Heart right ventricle (tissue), 16 donors: ENCODE measurements at regions not wholly inside any gene's neighbourhood (a gene's known extent, or its start where the extent isn't known, plus 50 kb on each side); places are given as distances from the start of the nearest gene placed in this dataset.

Experiments
- ATAC-seq, 8 donors: fragments of 200-7000 bp; cut with Tn5 transposase; one replicate each; pipeline ENCODE4 v1.9.1; 2020; ENCODE audit warnings: mild to moderate bottlenecking in 8 of 8, moderate library complexity in 8 of 8, moderate number of reproducible peaks in 1 of 8
- DNase-seq, 2 donors: peaks; one replicate each; pipeline ENCODE4 v3.0.0-alpha.2; 2020
- H3K27ac ChIP-seq, 10 donors: fragments of 200-600 bp; sonication (generic) in 2 of 10; one replicate each; pipeline versions ENCODE4 v1.5.0 to v1.8.0; 2020 to 2022; ENCODE audit warnings: mild to moderate bottlenecking in 3 of 10
- H3K27me3 ChIP-seq, 7 donors: fragments of 200-600 bp; one replicate each; pipeline ENCODE4 v1.8.0; 2021 to 2022; ENCODE audit warnings: mild to moderate bottlenecking in 2 of 7
- H3K36me3 ChIP-seq, 9 donors: fragments of 200-600 bp; sonication (generic) in 1 of 9; one replicate each; pipeline versions ENCODE4 v1.5.0 to v1.8.0; 2020 to 2022; ENCODE audit warnings: mild to moderate bottlenecking in 2 of 9
- H3K4me1 ChIP-seq, 9 donors: fragments of 200-600 bp; sonication (generic) in 1 of 9; one replicate each; pipeline versions ENCODE4 v1.5.0 to v1.8.0; 2020 to 2022; ENCODE audit warnings: mild to moderate bottlenecking in 4 of 9
- H3K4me3 ChIP-seq, 10 donors: fragments of 200-600 bp; sonication (generic) in 2 of 10; one replicate each; pipeline versions ENCODE4 v1.5.0 to v1.8.0; 2020 to 2022; ENCODE audit warnings: mild to moderate bottlenecking in 7 of 10, moderate library complexity in 2 of 10
- H3K9me3 ChIP-seq, 11 donors: fragments of 200-600 bp in 10 of 11; sonication (generic) in 2 of 11; one replicate each; pipeline versions ENCODE4 v1.5.0 to v1.8.0; 2013 to 2022; ENCODE audit warnings: mild to moderate bottlenecking in 2 of 11, control low read depth in 1 of 11, moderate library complexity in 1 of 11
- CTCF ChIP-seq, 9 donors: fragments of 200-600 bp; sonication (generic) in 2 of 9; IDR thresholded peaks; one replicate each; pipeline versions ENCODE4 v1.5.0 to v1.8.0; 2021 to 2022; ENCODE audit warnings: antibody characterized with exemption in 9 of 9, mild to moderate bottlenecking in 5 of 9, moderate library complexity in 1 of 9
- WGBS, 2 donors: extraction: QIAGEN DNeasy Blood & Tissue Kit; methylation state at CpG; one replicate each; pipeline ENCODE4 v1.1.7; 2013; ENCODE audit warnings: inconsistent platforms in 1 of 2; 5-methylcytosine and 5-hydroxymethylcytosine counted together
- intact Hi-C, 10 donors: fragments of 100-400 bp; cut with DNase I; formaldehyde crosslinking; loops; one replicate each; pipeline versions ENCODE4 v1.11.1 to v1.14.2; 2022
- donor health status: Arrhythmogenic right ventricular cardiomyopathy.
- donor health status: ischemic (EF 13 %, LVEDD 7.1; RV severe dilation, severe dysfunction).
- donor health status: healthy with polysubstance abuse.
- donor health status: DM: no; HTN: yes; CAD: no.
- donor health status: DM: no; HTN: no; CAD: no.
- donor health status: ischemic (EF 25% LVEDD 6.9; RV normal size, moderate dysfunction).
- donor health status: ischemic (EF 25% LVEDD 5.7; RV mildly dilated, moderate dysfunction).
- donor health status: healthy.
- donor health status: DM: yes; HTN: yes; CAD: no.
- donor health status: Ischemic cardiomyopathy.
- donor health status: ischemic (EF 35%, LVEDD 5.7; RV mildly dilated, moderate dysfunction).
- donor health status: nonischemic (EF 11% LVEDD 7.7; RV severe dilation, severe dysfunction).
- donor health status: DM: yes; HTN: yes; CAD: no.
- donor health status: PGD.
- donor health status: ischemic (EF 29% LVEDD 5.4; RV normal size, mild dysfunction).
- donor health status: nonischemic (EF 23%, LVEDD 6.1; RV moderate dilation, normal function).

- Histone ChIP-seq H3K9me3 (no peaks in the 10 kb centered on the region), H3K27ac (no peak overlapping the region), H3K36me3 (no peaks in the 10 kb centered on the region), H3K4me1 (no peaks in the 10 kb centered on the region), H3K27me3 (no peaks in the 10 kb centered on the region), H3K4me3 (no peak overlapping the region)
- TF ChIP-seq CTCF (IDR thresholded peaks at IDR 0.05): no peak
- ATAC-seq (no peak), DNase-seq (no peak)
- intact Hi-C loops: no loop called here
- WGBS, 2 donors: 84 to 92% methylated on average over 10 of the region's 10 CpGs
Measured at GRCh38 chr18:63065172-63065571, 254.4 kb downstream of the BCL2 start.

GRCh38 chr18:63063171-63063570, 256.4 kb downstream of the BCL2 start:
- H3K27me3 ChIP-seq: no peaks in the 10 kb centered on the region
- intact Hi-C loops: no loop called here

GRCh38 chr18:63062246-63062645, 257.3 kb downstream of the BCL2 start:
- Histone ChIP-seq H3K27ac (no peak overlapping the region), H3K36me3 (no peaks in the 10 kb centered on the region), H3K4me1 (no peaks in the 10 kb centered on the region), H3K4me3 (no peak overlapping the region), H3K27me3 (no peaks in the 10 kb centered on the region), H3K9me3 (no peaks in the 10 kb centered on the region)
- ATAC-seq: peak in 1 of 8 donors; percentile 22
- WGBS, 2 donors: 68 to 70% methylated on average over 4 of the region's 4 CpGs
- no peak for DNase-seq
- intact Hi-C loops: no loop called here
- TF ChIP-seq CTCF (IDR thresholded peaks at IDR 0.05): no peak

More at GRCh38 chr18:63063171-63063570, 256.4 kb downstream of the BCL2 start:
- H3K36me3 ChIP-seq: no peaks in the 10 kb centered on the region
- no peaks in the 10 kb centered on the region for H3K9me3 ChIP-seq
- DNase-seq (no peak), ATAC-seq (peak in 1 of 8 donors; percentile 33)
- WGBS, 2 donors: 71 to 77% methylated on average over 10 of the region's 10 CpGs
- no peaks in the 10 kb centered on the region for H3K4me1 ChIP-seq
- no peak overlapping the region for H3K27ac ChIP-seq
- no peak for TF ChIP-seq CTCF (IDR thresholded peaks at IDR 0.05)
- no peak overlapping the region for H3K4me3 ChIP-seq

GRCh38 chr18:63061303-63061702, 258.3 kb downstream of the BCL2 start:
- no peaks in the 10 kb centered on the region for H3K27me3 ChIP-seq
- H3K9me3 ChIP-seq: no peaks in the 10 kb centered on the region
- no peak overlapping the region for H3K4me3 ChIP-seq
- ATAC-seq (no peak), DNase-seq (no peak)
- no peak overlapping the region for H3K27ac ChIP-seq
- H3K36me3 ChIP-seq: no peaks in the 10 kb centered on the region
- no peaks in the 10 kb centered on the region for H3K4me1 ChIP-seq
- TF ChIP-seq CTCF (IDR thresholded peaks at IDR 0.05): no peak
- WGBS, 2 donors: 75% methylated on average over 6 of the region's 6 CpGs
- intact Hi-C loops: no loop called here
